Upper lobe of left lung (tissue), 4 donors: ENCODE measurements at regions not wholly inside any gene's neighbourhood (a gene's known extent, or its start where the extent isn't known, plus 50 kb on each side); places are given as distances from the start of the nearest gene placed in this dataset.

Experiments
- POLR2A ChIP-seq, 4 donors: fragments of 450-650 bp; IDR thresholded peaks; one replicate each; pipeline ENCODE4 v1.5.1; 2016 to 2017; ENCODE audit warnings: antibody characterized with exemption in 4 of 4, mild to moderate bottlenecking in 2 of 4
- POLR2AphosphoS5 ChIP-seq, 2 donors: sonication (generic); formaldehyde crosslinking; IDR thresholded peaks; one replicate each; pipeline ENCODE4 v1.5.1; 2017; ENCODE audit warnings: antibody characterized with exemption in 2 of 2
- TF ChIP-seq, protein P1 (sequence below), 6 experiments: fragments of 450-650 bp in 4 of 6; fragments of 200-600 bp in 2 of 6; sonication (generic) in 2 of 6; IDR thresholded peaks; one replicate each; pipeline ENCODE4 v1.5.1; 2016 to 2019; ENCODE audit warnings: antibody characterized with exemption in 6 of 6

DNA sequence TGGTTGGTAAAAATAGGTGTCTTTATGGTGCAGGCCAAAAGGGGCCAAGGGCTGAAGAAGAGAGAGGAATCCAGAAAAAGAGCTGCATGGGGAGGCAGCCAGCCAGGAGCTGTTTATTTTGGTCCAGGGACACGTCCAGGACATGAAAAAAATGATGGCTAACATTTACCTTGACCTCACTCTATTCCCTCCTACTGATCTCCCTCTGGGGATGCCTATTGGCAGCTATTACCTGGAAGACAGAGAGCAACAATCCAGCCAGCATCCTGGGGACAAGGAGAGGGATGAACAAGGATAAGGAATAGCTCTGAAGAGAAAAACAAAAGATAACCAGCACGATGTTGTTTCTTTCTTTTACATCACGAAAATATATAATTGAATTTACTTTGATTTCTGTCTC, 1599.6 kb downstream of the SLITRK5 start:
- TF ChIP-seq, protein P1, sequence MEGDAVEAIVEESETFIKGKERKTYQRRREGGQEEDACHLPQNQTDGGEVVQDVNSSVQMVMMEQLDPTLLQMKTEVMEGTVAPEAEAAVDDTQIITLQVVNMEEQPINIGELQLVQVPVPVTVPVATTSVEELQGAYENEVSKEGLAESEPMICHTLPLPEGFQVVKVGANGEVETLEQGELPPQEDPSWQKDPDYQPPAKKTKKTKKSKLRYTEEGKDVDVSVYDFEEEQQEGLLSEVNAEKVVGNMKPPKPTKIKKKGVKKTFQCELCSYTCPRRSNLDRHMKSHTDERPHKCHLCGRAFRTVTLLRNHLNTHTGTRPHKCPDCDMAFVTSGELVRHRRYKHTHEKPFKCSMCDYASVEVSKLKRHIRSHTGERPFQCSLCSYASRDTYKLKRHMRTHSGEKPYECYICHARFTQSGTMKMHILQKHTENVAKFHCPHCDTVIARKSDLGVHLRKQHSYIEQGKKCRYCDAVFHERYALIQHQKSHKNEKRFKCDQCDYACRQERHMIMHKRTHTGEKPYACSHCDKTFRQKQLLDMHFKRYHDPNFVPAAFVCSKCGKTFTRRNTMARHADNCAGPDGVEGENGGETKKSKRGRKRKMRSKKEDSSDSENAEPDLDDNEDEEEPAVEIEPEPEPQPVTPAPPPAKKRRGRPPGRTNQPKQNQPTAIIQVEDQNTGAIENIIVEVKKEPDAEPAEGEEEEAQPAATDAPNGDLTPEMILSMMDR (IDR thresholded peaks at IDR 0.05) = no peak
- TF ChIP-seq POLR2A (IDR thresholded peaks at IDR 0.05) = no peak
- TF ChIP-seq POLR2AphosphoS5 (IDR thresholded peaks at IDR 0.05) = no peak
